HL-60/S4 treated with phorbol 12-myristate 13-acetate at 8.2 ng/mL for 4 days and 3 days (cell line): ENCODE measurements at regions not wholly inside any gene's neighbourhood (a gene's known extent, or its start where the extent isn't known, plus 50 kb on each side); places are given as distances from the start of the nearest gene placed in this dataset.

Source experiments
- in situ Hi-C: fragments of 300-500 bp; cut with MboI; formaldehyde crosslinking; loops from 2 replicates; pipeline ENCODE4 v1.15.0; 2022; ENCODE audit warnings: low sequenced_read_pairs

DNA sequence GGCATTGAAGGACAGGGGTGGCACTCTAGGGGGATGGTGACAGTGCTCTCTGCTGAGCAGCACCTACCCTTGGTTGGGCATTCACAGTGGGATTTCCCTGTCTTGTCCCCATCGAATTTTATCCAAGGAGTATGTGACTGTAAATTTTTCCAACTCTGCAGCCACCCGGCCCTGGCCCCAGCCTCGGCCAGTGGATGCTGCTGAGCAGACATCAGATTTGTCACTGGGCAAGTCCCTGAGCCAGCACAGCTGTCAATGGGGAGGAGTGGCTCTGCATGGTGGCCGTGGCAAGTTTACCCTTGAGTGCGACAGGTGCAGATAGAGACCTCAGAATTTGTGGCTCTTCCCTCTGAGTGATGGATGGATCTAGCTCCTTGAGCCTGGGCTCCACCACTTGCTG lies 240.2 kb upstream of the CSF3R start:
- in situ Hi-C loops: no loop called here

DNA sequence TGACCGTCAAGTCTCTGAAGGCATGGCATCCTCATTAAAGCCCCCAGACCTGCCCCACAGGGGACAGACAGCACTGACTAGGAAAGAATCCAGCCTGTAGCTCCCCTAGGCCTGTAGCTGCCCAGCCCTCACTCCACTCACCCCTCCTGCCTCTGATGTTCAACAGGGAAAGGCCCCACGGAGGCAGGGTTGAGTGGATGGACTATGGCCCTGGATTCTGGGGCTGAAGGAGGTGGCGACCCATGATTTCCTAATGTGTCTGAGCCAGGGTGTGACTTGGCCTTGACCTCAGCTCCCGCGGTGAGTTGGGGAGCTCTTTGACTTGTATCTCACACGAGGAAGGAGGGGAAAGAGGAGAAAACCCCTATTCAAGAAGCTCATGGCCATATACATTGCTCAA lies 238.5 kb upstream of the CSF3R start:
- in situ Hi-C loops: no loop called here

DNA sequence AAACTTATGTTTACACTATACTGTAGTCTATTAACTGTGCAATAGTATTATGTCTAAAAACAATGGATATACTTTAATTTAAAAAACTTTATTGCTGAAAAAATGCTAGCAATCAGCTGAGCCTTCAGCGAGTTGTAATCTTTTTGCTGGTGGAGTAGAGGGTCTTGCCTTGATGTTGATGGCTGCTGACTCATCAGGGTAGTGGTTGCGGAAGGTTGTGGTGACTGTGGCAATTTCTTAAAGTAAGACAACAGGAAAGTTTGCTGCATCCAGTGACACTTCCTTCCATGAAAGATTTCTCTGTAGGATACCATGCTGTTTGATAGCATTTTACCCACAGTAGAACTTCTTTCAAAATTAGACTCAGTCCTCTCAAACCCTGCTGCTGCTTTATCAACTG lies 234.7 kb upstream of the CSF3R start:
- in situ Hi-C loops: no loop called here

DNA sequence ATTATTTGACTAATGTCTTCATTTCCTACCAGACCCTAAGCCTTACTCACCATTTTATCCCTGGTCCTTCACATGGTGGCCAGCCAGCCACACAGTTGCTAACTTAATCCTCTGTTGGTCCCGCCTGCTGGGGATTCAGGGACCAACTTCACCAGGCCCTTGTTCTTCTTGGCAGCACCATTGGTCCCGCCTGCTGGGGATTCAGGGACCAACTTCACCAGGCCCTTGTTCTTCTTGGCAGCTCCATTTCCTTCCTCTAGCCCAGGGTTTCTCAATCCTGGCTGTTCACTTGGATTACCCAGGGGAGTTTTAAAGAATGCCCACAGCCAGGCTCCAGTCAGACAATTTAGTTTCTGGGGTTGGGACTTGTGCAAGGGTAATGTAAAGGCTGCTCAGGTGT lies 233.1 kb upstream of the CSF3R start:
- in situ Hi-C loops: no loop called here

DNA sequence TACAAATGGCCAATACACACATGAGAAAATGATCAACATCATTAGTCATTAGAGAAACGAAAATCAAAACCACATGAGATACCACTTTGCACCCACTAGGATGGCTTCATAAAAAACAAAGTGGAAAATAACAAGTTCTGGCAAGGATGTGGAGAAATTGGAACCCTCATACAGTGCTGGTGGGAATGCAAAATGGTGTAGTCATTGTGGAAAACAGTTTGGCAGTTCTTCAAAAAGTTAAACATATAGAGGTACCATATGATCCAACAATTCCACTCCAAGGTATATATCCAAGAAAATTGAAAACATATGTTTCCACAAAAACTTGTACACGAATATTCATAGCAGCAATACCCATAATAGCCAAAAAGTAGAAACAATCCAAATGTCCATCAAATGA lies 231.6 kb upstream of the CSF3R start:
- in situ Hi-C loops: no loop called here

DNA sequence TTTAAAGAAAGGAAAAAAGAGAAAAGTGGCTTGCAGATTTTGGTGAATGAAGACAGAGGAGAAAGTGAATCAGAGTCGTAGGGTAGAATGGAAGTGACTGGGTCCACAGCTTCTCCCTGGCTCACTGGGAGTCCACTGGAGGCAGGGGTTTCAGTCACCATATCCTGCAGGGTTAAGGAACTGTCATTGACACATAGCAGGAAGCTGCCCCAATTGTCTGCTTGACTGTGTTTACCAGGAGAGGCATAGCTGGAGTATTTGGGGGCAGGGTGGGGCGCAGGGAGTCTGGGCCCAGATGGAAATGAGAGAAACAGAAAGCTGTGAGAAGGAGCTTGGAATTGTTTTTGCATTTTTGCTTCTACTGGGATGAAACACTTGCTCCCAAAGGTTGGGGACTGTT lies 228.8 kb upstream of the CSF3R start:
- in situ Hi-C loops: no loop called here

DNA sequence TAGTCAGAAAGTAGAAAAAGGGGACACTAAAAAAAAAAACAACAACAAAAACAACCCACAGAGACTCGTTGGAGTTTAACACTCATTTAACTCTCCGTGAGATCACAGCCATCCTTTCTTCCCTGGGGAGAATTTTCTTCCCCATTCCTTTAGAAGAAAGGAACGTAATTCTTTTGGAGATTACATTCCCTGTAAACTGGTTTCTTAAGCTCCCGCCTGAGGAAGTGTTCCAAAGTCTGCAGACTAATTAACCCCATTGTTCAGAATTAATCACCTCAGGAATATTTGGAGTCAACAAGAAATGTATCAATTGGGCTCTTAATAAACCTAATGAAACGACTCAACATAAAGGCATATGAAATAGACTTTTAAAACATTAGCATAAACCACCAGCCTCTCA lies 228.2 kb upstream of the CSF3R start:
- in situ Hi-C loops: no loop called here

DNA sequence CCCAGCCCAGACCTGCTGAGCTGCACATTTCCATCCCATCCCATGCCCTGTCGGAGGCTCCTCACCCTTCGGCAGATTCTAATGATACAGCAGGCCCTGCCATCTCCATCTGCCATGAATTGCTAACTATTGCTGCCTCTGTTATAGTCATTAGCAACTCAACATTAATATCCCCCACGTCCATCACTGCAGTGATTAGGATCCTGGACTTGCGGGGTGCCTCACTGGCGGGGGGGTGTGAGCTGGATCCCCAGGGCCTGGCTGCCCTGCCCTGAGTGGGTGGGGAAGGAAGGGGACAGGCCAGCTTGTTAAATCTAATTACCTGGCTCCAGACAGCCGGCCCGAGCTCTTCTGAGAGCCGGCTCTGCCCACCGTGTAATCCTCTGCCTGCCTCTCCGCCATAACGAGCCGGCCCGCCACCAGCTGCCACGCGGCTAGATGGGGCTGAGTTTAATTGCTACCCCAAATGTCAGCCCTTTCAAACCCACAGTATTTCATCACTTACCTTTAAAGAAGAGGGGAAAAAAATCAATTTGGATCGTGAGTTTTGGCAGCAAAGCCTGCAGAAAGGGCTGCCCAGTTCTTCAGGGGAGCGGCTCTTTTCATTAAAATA lies 227.3 kb upstream of the CSF3R start:
- in situ Hi-C loops: no loop called here

DNA sequence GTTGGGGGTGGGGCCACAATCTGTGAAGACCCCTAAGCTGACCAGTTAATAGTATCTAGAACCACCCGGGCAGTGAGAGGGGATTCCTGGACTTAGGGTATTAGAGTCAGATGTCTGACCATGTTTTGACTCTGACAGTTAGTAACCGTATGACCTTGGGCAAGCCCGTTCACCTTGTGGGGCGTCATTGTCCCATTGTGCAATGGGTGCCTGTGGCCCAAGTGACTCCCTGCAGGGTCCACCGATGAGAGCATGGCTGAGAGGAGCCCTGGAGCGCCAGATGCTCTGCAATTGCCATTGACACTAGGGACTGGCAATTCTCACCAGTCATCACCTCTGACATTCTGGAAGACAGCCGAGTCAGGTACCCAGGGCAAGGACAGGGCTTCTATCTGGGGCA lies 225.9 kb upstream of the CSF3R start:
- in situ Hi-C loops: no loop called here

DNA sequence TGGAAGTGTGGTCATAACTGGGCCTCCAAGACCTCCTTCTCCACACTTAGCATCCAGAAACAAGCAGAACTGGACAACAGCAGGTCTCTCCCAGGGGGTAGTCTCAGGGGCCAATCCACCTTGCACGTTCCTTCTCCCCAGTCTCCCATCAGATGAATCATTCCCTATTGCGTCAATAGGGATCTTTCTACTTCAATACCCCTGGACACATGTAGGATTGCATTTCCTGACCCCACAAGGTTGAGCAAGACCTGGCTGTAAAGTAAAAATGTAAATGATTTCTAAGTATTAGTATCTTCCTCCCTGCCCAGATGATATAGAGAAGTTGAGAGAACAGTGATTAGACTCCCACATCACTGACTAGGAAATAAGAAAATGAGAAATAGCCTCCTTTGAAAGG lies 224.5 kb upstream of the CSF3R start:
- in situ Hi-C loops: no loop called here

DNA sequence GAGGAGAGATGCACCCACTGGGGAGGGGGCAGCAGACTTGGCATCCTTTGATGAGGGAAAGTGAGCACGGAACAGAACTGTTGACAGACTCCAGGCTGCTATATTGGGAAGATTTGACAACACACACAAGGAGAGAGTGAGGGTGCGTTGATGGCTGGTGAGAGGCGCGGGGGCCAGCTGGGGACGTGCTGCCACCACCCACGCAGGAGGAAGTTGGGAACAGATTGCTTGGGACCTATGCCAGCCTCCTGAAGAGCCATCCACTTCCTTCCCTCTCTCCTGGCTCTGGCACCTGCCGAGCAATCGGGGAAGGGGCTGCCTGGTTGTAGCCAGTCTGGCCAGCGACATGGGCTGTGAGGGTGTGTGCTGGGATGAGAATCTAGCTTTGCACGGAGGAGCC lies 223.7 kb upstream of the CSF3R start:
- in situ Hi-C loops: no loop called here

DNA sequence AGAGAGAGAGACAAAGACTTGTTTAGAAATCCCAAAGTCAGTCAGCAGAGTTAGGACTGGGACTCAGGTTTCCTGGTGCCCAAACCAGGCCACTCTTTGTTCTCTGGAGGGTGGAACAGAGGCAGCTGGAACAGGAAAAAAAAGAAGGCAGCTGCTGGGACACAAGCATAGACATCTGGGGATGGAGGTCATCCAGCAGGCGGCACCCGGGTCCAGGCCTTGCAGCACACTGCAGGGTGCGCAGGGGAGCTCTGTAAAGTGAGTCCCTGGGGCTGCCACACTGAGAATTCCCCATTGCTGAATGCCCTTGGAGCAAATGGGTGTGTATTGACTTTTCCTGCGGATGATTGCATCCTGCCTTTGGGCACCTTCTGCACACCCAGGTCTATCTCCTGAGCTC lies 222.9 kb upstream of the CSF3R start:
- in situ Hi-C loops: no loop called here

DNA sequence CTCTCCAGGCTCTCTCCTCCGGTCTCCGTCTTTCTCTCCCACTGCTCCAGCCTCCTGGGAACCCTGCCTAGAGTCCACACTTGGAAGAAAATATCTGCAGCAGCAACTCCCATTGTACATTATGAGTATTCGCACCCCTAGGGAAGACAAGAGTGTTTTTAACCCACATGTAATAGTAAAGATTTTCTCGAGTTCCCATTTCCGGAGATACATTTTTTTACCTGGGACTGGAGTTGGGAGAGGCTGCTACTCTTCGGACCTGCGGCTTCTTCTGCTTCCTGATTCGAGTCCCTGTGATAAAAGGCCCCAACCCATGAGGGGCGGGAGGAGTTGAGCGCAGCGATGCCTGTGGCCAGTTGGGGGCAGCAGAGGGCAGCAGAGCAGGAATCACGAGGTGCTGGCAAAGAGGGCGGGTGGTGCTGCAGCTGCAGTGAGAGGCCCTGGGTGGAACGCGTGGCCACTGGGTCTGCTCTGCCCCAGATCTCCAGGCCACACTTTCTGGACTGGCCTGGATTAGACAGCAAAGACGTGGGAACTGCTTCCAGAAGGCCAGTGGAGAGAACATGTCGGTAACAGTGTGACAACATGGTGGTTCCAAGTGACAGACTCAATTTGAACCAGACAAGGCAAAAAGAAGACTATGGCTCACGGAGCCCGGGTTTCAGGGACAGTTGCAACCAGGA lies 221.0 kb upstream of the CSF3R start:
- in situ Hi-C loops: no loop called here

DNA sequence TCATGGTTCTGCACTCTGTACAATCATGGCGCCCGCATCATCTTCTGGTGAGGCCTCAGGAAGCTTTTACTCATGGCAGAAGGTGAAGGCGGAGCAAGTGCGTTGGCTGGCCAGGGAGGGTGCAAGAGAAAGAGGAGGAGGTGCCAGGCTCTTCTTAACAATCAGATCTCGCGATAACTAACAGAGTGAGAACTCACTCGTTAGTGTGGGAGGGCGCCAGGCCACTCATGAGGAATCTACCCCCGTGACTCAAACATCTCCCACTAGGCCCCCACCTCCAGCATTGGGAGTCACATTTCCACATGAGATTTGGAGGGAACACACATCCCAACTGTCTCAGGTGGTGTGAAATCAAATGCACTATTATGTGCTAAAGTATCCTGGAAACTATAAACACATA lies 220.2 kb upstream of the CSF3R start:
- in situ Hi-C loops: no loop called here

DNA sequence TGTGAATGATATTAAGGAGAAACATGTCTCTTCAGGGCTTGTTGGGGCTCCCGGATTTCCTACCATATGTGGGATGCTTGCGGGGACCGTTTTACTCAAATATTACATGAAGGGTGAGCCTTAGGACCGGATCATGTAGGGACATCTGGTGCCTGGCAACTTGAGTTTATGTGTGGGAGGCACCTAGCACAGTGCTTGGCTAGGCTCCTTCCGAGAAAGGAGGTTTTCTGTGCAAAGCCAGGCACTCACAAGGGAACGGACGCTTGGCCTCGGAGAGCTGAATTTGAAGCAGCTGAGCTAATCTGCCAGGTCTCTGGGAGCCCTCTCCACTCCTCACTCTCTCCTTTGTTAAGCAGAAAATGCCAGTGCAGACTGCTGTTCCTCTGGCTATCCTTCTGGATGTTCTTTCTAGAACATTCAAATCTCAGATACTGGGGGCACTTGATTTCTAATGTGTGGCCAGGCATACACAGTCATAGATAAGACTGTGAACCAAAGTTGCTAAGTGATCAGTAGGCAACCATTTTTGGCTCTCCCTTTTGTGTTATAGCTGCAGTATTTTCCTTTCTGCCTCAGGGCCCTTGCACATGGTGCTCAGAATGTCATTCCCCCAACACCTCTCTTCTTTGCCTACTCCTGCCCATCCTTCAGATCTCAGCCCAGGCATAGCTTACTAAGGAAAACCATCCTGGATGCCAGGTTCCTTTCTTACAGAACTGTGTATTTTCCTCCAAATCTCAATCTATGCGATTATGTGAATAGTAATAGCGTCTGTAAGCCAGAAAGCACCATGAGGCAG lies 216.6 kb upstream of the CSF3R start:
- in situ Hi-C loops: no loop called here

DNA sequence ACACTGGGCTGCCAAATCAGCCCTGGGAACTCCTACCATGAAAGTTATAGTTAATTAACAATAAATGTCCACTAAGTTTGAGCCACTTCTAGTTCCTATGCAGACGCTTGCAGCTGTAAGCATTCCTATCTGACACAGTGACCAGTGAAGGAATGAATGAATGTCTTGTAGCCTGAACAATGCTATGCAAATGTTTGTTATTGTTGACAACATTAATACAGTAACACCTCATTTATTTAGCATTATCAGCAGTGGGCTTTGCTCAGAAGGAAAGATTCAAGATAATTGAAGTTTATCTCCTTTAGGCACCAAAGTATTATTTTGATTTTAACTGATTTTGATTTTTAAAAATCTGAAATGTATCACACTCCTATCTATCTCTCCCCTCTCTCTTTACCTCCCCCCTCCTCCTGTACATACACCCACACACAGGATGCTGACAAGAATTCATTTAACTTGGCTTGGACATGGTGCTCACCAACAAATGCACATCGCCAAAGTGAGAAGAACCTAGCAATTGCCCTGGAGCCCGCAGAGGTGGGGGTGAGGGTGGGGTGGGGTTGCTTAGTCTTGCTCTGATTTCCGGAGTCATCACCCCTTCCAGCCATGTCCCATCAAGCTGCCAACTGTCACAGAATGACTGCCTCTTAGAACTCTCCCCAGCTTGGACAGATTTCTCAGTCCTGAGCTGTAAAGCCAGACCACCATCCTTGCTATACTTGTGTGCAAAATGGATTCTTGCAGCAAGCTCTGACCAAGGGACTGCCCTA lies 215.3 kb upstream of the CSF3R start:
- in situ Hi-C loops: no loop called here

DNA sequence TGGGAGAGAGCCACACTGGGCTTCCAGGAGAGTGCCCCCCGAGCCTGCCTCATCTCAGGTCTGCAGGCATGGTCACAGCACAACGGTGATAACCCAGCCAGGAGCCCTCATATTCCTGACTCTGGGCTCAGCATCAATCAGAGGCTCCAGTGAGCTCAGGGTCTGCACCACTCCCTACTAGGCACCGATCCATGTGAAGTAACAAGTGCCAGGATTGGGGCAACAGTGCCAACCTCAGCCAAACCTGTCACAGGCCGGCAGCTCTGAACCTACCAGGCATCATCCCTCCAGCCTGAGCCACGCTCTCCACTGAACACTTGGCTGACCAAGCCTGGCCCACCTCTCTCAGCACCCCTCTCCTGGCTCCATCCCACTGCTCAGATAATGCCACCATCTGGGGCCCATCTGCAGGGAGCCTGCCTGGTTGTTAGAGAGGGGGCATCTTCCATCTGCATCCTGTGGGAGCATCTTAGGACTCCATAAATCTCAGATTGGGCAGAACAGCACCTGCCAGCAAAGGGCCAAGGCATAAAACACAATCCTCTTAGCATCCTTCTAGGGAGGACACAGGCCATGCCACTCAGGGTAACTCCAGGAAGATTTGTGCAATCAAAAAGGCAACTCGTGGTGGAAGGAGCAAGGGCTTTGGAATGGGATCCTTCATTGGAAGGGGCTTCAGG lies 213.7 kb upstream of the CSF3R start:
- in situ Hi-C loops: no loop called here

DNA sequence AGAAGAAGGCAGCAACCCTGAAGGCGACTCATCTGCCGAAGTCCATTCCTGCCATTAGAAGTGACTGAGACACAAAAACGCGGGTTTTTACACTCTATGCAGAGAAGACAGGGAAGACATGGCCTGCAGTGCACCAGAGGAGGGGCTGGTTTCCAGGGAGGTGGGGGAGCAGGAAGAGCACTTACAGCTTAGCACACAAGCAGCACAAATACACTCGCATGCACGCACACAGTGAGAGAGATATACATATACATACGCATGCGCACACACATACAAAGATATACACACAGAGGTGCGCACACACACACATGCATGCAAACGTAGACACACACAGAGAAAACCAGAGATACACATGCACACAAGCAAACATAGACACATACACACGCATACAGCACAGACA lies 210.9 kb upstream of the CSF3R start:
- in situ Hi-C loops: no loop called here

DNA sequence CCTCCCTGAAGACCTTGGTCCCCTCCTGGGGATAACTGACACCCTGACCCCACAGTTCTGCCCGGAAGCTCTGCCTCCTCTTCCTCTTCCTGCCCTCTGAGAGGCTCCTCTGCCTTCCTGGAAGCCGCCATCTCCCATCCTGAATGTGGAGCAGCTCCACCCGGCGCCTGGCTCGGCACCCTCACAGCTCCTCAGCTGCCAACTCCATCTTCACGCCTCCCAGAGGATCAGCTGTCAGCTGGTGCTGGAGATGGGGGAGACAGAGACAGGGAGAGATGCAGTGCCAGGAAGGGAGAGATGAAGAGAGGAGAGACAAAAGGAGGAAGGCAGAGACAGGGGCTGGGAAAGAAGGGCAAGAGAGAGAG lies 210.4 kb upstream of the CSF3R start:
- in situ Hi-C loops: no loop called here

DNA sequence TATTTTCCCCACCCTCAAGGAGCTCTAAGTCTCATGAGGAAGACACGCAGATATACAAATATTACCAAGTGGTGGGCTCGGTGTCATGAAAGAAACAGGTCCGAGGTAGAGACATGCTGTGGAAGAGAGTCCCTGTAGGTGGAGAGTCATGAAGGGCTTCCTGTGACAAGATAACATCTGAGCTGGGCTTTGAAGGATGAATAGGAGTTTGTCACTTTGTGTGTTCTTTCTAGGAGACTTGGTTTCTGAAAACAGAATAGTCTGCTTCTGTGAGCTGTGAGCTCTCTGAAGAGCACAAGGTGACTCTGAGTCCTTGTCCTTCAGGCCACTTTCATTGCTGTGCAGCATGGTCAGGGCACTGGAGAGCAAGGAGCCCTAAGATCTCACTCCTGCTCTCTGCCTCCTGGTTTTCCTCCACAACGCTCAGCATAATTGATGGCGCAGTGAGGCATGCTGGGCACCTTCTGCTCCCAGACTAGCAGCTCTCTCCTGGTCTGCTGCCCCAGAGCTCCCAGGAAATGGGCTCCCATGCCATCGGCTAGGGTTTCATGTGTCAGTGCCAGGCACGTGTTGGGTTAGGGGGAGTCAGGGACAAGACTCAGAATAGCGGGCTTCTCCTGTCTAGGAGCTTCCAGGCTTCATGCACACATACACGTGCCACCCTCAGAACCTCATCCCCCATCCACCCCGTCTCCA lies 209.9 kb upstream of the CSF3R start:
- in situ Hi-C loops: no loop called here
